NCI-H446 (cell line): ENCODE measurements at regions not wholly inside any gene's neighbourhood (a gene's known extent, or its start where the extent isn't known, plus 50 kb on each side); places are given as distances from the start of the nearest gene placed in this dataset.

Experiments
- DNase-seq, 2 experiments: peaks; one replicate each; lab custom pipeline; 2025; lab: John Stamatoyannopoulos, UW

DNA sequence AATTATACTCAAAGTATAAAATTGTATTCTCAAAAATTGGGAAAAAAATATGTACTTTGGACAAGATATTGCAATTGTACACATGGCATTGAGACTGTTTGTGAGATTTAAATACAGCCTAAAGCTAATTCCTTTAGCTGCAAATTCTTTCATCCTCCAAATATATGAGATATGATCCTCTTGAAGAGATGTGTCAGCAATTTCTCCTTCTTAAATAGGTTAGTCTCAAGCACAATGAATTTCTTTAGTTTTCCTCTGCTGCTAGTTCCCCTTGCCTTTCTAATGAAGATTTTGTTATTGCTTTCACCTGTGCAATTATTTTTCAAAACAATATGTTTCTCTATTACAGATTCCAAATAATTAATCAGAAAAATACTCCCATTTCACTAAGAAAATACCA, 153.4 kb upstream of the GULP1 start:
- no peak for DNase-seq

DNA sequence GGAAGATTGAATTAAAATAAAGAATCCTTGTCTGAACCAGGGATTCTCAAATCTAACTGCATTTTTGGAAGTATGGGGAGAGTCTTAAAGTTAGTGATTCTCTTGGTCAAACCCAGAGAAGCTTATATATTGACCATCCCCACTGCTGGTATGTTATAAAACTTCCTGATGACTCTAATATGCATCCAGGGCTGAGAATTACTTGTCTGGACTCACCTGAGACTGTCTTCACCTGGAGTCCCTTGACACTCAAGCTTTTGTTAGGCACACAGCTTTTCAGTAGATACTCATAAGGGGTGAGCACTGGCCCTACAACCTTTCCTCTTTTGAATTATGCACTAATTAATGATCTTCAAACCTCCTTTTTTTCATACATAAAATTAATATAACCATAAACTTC, 149.6 kb upstream of the GULP1 start:
- no peak for DNase-seq

- DNase-seq: no peak
Measured at GRCh38 chr2:188142636-188143295, 148.9 kb upstream of the GULP1 start.

DNA sequence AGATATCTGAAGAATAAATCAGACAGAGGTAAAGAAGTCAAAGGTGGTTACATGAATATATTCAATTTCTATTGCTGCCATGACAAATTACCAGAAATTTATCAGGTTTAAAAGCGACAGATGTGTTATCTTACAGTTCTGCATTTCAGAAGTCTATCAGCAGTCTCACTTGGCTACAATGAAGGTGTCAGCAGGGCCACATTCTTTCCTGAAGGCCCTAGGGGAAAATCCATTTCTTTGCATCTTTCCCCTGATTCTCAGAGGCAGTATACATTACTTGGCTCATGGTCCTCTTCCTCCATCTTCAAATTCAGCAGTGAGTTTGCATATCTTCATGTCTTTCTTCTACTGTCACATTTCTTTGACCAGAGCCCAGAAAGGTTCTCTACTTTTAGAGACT, 145.8 kb upstream of the GULP1 start:
- no peak for DNase-seq

DNA sequence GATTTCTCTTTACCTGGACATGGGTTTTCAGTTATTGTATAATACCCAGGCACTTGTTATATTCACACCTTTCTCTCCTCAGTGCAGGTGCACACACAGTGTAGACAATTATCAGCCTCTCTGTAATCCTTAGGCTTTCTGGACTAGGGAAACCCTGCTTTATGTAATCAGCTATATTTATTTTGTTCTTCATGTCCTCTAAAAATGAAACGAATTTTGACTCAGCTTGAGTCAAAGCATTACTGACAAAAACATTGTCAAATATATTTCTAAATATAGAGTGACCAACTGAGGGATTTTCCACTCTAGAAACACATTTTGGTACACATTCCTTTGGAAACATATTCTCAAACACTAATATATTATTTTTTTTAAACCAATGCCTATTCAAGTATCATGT, 144.8 kb upstream of the GULP1 start:
- no peak for DNase-seq

GRCh38 chr2:188151670-188152069, 140.0 kb upstream of the GULP1 start:
- DNase-seq: no peak

DNA sequence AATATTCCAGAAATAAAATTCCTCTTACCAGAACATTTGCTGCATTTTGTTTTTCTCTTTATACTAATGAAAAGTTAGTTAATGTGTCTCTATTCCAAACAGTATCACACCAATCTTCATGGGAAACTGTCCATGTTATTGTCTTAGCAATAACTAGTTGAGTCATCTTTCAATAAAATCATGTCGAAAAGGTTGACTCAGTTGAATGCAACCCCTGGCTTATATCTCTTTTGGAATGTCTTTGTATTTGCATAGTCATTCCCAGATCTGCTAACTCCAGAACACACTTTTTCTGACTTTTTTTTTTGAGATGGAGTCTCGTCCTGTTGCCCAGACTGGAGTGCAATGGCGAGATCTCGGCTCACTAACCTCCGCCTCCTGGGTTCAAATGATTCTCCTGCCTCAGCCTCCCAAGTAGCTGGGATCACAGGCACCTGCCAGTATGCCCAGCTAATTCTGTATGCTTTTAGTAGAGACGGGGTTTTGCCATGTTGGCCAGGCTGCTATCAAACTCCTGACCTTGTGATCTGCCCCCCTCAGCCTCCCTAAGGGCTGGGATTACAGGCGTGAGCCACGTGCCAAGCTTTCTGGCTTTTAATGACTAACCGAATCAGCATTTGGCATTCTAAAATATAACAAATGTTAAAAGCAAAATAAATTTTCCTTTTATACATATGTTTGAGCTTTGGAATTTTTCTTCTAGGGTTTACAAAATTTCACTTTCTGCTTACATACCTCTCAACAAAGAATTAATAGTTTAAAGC, 133.2 kb upstream of the GULP1 start:
- no peak for DNase-seq

GRCh38 chr2:188159484-188159883, 132.2 kb upstream of the GULP1 start:
- no peak for DNase-seq

DNA sequence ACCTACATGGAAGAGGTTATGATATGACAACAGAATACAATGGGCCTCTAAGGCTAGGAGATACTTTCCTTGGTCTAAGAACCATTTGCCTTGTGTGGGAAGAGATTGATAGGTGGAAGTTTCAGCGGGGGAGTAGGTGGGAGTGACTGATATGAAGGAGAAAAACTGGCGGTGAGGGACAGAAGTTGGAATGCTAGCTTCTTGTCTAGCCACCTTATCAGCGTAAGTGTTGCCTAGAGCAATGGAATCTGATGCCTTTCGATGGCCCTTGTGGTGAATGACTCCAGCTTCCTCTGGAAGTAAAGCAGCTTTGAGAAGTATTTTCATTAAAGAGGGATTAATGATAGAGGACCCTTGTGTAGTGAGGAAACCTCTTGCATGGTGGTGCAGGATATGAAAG, 121.3 kb upstream of the GULP1 start:
- DNase-seq: no peak

GRCh38 chr2:188176620-188177019, 115.1 kb upstream of the GULP1 start:
- DNase-seq: no peak

DNA sequence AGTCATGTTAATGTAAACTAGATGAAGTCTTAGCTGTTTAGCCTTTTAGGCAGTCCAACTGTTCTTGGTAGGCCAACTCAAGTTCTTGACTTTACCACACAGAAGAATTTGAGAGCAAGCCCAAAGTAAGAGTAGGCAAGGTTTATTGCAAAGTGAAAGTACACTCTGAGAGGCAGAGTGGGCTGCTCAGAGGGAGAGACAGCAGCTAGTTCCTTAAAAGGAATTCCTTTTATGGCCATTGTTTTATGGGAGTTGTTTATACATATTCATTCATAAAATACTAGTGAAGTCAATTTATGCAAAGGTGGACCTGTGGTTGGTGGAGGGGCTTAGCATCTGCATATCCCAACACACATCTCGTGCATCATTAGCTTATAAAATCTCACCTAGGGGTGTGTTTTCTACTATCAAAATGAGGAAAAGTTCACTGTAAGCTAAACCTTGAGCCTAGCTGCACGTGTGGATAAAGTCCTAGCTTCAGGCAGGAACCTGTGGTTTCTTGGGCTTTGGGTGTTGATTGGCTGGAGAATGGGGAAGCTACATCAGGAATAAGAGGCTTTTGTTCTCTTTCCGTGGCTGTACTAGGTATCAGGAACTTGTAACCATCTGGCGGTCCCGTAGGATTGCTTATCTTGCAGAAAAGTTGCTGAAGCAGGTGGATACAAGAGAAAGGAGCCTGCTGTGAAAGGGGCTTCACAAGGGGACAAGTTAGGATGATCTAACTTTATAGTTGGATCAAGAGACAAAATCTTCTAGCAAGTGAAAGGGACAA, 110.4 kb upstream of the GULP1 start:
- no peak for DNase-seq

- no peak for DNase-seq
Measured at GRCh38 chr2:188181884-188182283, 109.8 kb upstream of the GULP1 start.

GRCh38 chr2:188187726-188188125, 103.9 kb upstream of the GULP1 start:
- no peak for DNase-seq

- no peak for DNase-seq
Measured at GRCh38 chr2:188189356-188189755, 102.3 kb upstream of the GULP1 start.

GRCh38 chr2:188193230-188193629, 98.4 kb upstream of the GULP1 start:
- DNase-seq: no peak

DNA sequence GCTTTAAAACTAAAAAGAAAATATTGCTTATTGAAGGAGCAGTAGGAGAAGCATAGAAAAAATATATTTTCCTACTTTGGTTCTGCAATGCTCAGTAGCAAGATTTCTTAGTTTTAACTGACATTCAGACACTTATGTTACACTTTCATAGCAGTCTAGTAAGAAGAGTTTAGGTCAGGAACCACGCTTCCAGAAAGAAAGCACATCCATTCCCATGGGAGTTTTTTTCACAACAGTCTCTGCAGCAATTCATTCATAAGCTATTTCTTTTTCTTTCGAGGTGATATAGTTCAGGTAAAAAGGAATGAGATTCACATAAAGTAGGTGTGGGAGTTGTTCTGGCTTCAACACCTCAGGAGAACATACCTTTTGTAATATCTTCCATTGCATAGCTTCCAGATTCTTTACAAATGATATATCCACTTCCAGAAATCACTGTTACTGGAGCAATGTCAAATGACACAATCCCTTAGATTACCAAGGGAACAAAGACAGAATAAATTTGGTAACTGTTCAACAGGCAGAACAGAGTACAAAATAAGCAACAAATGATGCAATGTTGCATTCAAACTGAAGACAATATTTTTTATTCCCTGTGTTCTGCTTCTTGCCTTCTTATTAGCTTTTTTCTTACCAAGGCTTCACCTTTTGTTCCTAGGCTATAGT, 95.2 kb upstream of the GULP1 start:
- no peak for DNase-seq

DNA sequence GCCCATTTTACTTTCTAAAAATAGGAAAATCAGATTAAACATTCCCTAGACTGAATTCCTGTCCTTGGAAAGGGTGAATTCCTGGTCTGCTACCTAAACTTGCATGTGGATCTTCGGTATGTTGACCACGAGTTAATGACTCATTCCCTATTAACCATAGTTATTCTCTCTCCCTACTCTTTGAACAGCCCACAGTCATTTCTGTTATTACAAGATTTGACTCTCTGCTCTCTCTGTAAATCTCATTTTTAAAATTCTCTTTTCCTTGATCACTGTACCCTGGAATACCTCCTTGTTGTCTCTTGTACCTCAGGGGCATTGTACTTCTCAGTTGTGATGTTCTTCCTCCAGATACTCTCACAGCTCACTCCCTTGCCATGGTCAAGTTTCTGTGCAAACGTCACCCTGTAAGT, 92.0 kb upstream of the GULP1 start:
- no peak for DNase-seq

DNA sequence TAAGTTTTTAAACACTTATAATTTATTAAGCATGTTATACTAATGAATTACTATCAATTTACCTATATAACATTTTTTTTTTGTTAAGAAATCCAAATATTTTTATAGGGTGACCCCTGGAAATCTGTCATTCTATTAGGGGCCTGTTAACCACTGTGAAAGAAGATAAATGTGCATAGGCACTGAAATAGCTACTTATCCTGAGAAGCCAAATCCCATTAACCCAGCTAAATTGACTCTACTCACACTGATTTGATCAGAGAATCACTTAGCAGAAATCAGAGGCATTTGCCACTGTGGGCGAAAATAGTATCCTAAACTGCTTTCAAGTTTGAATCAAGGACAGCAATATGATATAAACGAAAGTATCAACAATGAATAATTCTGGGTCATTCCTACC, 90.0 kb upstream of the GULP1 start:
- DNase-seq: no peak

DNA sequence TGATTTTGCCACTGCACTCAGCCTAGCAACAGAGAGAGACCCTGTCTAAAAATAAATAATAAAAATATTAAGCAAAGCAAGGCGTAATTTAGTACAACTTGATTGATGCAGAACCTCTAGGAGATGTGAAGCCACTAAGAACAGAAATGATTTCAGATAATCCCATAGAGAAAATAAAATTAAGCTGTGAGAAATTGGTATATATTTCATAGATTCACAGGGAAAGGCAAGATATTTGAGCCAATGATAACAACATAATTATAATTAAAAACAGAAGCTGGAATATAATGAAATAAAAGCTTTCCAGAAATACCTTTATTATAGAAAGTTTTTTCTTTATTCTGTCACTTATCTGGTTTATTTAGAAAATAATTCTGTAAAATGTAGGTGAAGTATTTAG, 88.9 kb upstream of the GULP1 start:
- DNase-seq: no peak

DNA sequence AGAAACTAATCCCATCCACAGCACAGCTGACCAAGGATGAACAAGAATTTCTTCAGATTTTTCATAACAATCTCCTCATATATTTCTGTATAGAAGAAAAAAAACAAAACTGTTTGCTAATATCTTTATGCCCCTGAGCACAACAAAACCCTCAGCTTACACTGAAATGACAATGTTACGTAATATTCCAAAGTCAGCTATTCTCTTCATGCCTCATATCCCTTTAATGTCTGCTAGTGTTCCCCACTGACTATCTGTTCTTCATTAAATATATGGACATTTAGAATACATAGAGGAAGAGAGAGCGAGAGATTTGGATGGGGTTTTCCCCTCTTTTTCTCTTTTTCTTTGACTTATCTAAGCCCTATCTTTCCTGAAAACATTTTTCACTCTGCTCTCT, 87.9 kb upstream of the GULP1 start:
- DNase-seq: no peak

GRCh38 chr2:188204824-188205223, 86.8 kb upstream of the GULP1 start:
- no peak for DNase-seq

- no peak for DNase-seq
Measured at GRCh38 chr2:188207554-188207953, 84.1 kb upstream of the GULP1 start.

GRCh38 chr2:188209218-188209617, 82.5 kb upstream of the GULP1 start:
- DNase-seq: no peak
